ENCODE measurements at regions not wholly inside any gene's neighbourhood (a gene's known extent, or its start where the extent isn't known, plus 50 kb on each side); places are given as distances from the start of the nearest gene placed in this dataset.

DNA sequence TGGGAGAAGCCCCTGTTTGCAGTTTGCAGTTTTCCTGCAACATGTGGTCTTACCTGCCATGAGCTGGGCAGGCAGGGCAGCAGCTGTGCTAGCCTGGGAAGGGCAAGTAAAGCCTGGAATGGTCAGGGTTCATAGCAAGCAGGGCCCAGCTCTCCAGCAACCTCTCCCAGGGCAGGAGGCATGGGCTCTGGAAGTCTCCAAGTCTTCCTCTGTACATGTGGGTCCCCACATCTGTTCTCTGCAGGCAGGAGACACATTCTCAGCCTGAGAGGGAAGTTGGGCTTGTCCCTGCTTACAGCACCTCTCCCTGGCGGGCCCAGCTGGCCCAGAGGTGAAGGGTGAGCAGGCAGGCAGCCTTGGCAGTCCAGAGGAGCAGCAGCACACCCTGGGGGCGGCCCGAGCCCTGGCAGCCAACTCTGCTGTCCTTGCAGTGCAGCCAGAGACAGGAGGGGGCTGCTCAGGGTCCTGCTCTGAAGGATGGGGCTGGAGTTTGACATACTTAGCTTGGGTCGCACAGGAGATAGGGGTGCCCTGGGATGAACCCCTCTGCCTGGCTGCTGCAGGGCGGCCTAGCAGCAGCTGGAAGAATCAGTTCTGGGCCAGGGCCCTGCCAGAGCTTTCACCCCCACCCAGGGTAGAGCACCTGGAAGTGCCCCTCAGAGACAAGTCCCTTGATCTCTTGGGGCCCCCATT lies 176.0 kb downstream of the MRPL14 start (continued):
- TF ChIP-seq, protein P1, sequence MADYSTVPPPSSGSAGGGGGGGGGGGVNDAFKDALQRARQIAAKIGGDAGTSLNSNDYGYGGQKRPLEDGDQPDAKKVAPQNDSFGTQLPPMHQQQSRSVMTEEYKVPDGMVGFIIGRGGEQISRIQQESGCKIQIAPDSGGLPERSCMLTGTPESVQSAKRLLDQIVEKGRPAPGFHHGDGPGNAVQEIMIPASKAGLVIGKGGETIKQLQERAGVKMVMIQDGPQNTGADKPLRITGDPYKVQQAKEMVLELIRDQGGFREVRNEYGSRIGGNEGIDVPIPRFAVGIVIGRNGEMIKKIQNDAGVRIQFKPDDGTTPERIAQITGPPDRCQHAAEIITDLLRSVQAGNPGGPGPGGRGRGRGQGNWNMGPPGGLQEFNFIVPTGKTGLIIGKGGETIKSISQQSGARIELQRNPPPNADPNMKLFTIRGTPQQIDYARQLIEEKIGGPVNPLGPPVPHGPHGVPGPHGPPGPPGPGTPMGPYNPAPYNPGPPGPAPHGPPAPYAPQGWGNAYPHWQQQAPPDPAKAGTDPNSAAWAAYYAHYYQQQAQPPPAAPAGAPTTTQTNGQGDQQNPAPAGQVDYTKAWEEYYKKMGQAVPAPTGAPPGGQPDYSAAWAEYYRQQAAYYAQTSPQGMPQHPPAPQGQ (CRISPR knock-in tag; IDR thresholded peaks at IDR 0.05; ENCODE audit: borderline replicate concordance): peak; percentile 77; the same call in 1 of the 2 replicates
- TF ChIP-seq, protein P2, sequence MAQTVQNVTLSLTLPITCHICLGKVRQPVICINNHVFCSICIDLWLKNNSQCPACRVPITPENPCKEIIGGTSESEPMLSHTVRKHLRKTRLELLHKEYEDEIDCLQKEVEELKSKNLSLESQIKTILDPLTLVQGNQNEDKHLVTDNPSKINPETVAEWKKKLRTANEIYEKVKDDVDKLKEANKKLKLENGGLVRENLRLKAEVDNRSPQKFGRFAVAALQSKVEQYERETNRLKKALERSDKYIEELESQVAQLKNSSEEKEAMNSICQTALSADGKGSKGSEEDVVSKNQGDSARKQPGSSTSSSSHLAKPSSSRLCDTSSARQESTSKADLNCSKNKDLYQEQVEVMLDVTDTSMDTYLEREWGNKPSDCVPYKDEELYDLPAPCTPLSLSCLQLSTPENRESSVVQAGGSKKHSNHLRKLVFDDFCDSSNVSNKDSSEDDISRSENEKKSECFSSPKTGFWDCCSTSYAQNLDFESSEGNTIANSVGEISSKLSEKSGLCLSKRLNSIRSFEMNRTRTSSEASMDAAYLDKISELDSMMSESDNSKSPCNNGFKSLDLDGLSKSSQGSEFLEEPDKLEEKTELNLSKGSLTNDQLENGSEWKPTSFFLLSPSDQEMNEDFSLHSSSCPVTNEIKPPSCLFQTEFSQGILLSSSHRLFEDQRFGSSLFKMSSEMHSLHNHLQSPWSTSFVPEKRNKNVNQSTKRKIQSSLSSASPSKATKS (CRISPR knock-in tag; IDR thresholded peaks at IDR 0.05): no peak
- TF ChIP-seq, protein P3, sequence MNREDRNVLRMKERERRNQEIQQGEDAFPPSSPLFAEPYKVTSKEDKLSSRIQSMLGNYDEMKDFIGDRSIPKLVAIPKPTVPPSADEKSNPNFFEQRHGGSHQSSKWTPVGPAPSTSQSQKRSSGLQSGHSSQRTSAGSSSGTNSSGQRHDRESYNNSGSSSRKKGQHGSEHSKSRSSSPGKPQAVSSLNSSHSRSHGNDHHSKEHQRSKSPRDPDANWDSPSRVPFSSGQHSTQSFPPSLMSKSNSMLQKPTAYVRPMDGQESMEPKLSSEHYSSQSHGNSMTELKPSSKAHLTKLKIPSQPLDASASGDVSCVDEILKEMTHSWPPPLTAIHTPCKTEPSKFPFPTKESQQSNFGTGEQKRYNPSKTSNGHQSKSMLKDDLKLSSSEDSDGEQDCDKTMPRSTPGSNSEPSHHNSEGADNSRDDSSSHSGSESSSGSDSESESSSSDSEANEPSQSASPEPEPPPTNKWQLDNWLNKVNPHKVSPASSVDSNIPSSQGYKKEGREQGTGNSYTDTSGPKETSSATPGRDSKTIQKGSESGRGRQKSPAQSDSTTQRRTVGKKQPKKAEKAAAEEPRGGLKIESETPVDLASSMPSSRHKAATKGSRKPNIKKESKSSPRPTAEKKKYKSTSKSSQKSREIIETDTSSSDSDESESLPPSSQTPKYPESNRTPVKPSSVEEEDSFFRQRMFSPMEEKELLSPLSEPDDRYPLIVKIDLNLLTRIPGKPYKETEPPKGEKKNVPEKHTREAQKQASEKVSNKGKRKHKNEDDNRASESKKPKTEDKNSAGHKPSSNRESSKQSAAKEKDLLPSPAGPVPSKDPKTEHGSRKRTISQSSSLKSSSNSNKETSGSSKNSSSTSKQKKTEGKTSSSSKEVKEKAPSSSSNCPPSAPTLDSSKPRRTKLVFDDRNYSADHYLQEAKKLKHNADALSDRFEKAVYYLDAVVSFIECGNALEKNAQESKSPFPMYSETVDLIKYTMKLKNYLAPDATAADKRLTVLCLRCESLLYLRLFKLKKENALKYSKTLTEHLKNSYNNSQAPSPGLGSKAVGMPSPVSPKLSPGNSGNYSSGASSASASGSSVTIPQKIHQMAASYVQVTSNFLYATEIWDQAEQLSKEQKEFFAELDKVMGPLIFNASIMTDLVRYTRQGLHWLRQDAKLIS (CRISPR knock-in tag; IDR thresholded peaks at IDR 0.05): 0 out of 2 replicates have a peak, but pooled peaks have one; percentile 63
- TF ChIP-seq ZBTB21 (CRISPR knock-in tag; IDR thresholded peaks at IDR 0.05): no peak
- TF ChIP-seq PHF21A (CRISPR knock-in tag; IDR thresholded peaks at IDR 0.05): 0 out of 2 replicates have a peak, but pooled peaks have one; percentile 59
- 0 out of 2 replicates have a peak, but pooled peaks have one; percentile 24 for TF ChIP-seq DNMT1 (CRISPR knock-in tag; IDR thresholded peaks at IDR 0.05)
- TF ChIP-seq MAFF (IDR thresholded peaks at IDR 0.05; ENCODE audit: low read depth, low read length): no peak
- peak; percentile 92 for TF ChIP-seq RXRB (CRISPR knock-in tag; IDR thresholded peaks at IDR 0.05; ENCODE audit: borderline replicate concordance)
- TF ChIP-seq, protein P4, sequence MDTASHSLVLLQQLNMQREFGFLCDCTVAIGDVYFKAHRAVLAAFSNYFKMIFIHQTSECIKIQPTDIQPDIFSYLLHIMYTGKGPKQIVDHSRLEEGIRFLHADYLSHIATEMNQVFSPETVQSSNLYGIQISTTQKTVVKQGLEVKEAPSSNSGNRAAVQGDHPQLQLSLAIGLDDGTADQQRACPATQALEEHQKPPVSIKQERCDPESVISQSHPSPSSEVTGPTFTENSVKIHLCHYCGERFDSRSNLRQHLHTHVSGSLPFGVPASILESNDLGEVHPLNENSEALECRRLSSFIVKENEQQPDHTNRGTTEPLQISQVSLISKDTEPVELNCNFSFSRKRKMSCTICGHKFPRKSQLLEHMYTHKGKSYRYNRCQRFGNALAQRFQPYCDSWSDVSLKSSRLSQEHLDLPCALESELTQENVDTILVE (CRISPR knock-in tag; IDR thresholded peaks at IDR 0.05): peak; percentile 80
- TF ChIP-seq PTBP1 (IDR thresholded peaks at IDR 0.05; ENCODE audit: low read depth, low read length, poor library complexity, severe bottlenecking): no peak
- TF ChIP-seq, protein P5, sequence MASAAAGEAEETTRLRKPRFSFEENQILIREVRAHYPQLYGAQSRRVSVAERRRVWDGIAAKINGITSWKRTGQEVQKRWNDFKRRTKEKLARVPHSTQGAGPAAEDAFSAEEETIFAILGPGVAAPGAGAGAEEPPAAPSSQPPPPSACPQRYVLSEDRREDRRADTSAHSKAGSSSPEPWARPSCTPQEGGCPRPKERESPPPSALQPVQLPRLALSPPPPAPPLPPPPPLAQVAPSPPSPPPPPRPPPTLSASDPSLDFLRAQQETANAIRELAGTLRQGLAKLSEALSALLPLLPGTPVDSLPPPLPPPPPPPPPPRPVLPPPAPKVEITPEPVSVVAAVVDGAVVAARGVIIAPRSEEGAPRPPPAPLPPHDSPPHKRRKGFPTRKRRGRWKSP (CRISPR knock-in tag; IDR thresholded peaks at IDR 0.05): peak; percentile 55; the same call in 1 of the 2 replicates
- TF ChIP-seq, protein P6, sequence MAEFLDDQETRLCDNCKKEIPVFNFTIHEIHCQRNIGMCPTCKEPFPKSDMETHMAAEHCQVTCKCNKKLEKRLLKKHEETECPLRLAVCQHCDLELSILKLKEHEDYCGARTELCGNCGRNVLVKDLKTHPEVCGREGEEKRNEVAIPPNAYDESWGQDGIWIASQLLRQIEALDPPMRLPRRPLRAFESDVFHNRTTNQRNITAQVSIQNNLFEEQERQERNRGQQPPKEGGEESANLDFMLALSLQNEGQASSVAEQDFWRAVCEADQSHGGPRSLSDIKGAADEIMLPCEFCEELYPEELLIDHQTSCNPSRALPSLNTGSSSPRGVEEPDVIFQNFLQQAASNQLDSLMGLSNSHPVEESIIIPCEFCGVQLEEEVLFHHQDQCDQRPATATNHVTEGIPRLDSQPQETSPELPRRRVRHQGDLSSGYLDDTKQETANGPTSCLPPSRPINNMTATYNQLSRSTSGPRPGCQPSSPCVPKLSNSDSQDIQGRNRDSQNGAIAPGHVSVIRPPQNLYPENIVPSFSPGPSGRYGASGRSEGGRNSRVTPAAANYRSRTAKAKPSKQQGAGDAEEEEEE (CRISPR knock-in tag; IDR thresholded peaks at IDR 0.05; ENCODE audit: borderline replicate concordance): no peak
- TF ChIP-seq, protein P7, sequence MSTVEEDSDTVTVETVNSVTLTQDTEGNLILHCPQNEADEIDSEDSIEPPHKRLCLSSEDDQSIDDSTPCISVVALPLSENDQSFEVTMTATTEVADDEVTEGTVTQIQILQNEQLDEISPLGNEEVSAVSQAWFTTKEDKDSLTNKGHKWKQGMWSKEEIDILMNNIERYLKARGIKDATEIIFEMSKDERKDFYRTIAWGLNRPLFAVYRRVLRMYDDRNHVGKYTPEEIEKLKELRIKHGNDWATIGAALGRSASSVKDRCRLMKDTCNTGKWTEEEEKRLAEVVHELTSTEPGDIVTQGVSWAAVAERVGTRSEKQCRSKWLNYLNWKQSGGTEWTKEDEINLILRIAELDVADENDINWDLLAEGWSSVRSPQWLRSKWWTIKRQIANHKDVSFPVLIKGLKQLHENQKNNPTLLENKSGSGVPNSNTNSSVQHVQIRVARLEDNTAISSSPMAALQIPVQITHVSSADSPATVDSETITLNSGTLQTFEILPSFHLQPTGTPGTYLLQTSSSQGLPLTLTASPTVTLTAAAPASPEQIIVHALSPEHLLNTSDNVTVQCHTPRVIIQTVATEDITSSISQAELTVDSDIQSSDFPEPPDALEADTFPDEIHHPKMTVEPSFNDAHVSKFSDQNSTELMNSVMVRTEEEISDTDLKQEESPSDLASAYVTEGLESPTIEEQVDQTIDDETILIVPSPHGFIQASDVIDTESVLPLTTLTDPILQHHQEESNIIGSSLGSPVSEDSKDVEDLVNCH (CRISPR knock-in tag; IDR thresholded peaks at IDR 0.05): no peak
